ENCODE measurements at regions not wholly inside any gene's neighbourhood (a gene's known extent, or its start where the extent isn't known, plus 50 kb on each side); places are given as distances from the start of the nearest gene placed in this dataset.
"Not testable (repeated sequence)": the region's sequence is repeated elsewhere in the genome, so short reads cannot be mapped to it uniquely, and the experiment has no call there.

DNA sequence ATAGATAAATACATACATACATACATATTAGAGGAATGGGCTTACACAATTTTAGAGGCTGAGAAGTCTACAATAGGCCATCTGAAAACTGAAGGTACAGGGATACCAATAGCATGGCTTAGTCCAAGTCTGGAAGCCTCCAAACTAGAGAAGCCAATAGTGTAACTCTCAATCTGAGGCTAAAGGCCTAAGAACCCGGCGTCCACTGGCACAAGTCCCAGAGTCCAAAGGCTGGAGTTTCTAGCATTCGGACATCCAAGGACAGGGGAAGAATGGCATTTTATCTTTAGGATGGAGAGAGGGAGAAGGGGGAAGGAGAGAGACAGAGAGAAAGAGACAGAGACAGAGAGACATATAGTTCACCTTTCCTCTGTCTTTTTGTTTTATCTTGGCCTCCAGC is 63.7 kb upstream of the SYT4 start:
- no peak for DNase-seq

GRCh38 chr18:43350176-43350575 is 72.9 kb upstream of the SYT4 start:
- DNase-seq = no peak

GRCh38 chr18:43364535-43364934 is 87.2 kb upstream of the SYT4 start:
- no peak for DNase-seq

DNA sequence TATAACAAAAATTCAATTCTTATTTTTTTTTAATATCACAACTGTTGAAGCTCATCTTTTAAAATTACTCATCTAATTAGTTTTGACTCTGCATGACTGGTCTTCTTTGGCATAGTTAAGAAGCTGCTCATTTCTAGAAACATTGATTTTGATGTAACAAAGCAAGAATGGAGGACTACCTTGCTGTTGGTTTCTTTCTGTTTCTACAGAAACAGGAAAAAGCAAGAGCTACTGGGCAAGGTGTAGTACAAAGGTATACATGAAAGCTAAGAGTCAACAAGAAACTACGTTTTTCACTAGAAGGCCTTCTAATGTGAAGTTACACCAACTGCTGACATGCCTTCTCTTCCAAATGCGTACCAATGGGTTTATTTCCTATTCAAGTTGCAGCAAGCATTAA is 90.6 kb upstream of the SYT4 start:
- DNase-seq = no peak

GRCh38 chr18:43369311-43369710 is 92.0 kb upstream of the SYT4 start:
- DNase-seq = not testable (repeated sequence)

- no peak for DNase-seq
Measured at GRCh38 chr18:43372773-43373172, 95.5 kb upstream of the SYT4 start.

- no peak for DNase-seq
Measured at GRCh38 chr18:43380104-43380672, 102.9 kb upstream of the SYT4 start.

DNA sequence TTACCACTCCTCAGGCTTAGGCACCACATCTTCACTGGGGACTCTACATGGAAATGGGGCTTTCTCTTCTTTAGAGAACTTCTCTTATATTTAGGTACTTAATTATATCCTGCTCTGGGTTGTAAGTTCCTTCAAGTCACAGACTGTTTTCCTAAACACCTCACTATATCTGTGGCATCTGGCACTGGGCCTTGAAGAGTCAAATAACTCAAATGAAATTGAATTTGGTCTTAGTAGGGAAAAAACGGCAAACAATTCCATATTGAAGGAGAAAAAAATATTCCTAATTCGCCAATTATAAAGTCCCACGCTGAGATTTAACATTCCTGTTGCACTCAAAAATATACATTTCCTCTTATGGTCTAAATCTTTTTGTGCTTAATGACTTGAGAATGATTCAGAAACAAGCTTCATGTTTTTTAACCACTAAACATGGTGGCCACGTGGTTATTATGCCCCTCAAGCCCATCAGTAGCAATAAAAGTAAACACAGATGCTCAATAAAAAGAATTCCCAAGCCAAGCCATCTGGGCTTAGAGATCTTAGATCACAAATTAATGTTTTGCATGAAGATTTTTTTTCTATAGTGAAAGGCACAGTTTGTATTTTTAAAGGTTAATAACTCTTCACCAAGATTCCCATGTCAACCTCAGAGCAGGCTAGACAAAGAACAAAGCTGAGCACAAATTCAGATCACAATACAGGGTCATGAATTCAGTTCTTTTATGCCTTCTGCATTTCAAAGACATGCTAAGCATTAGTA is 105.5 kb upstream of the SYT4 start:
- DNase-seq = no peak

DNA sequence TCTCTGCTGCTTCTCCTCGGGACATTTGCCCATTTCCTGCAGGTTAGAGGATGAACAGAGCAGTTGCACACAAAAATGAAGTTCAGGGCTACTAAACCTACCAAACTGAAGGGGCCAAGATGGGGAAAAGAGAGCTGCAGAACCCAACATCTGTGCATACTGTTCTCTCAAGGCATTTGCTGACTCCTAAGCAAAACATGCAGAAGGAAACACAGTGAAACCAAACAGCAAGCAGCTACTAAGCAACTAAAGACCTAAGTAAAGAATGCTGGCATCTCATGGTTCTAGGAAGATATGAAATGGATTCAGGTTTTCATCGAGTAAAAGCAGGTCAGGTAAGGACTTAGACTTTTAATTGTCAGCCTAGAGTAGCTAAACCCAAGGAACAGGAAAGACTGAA is 111.9 kb upstream of the SYT4 start:
- no peak for DNase-seq

DNA sequence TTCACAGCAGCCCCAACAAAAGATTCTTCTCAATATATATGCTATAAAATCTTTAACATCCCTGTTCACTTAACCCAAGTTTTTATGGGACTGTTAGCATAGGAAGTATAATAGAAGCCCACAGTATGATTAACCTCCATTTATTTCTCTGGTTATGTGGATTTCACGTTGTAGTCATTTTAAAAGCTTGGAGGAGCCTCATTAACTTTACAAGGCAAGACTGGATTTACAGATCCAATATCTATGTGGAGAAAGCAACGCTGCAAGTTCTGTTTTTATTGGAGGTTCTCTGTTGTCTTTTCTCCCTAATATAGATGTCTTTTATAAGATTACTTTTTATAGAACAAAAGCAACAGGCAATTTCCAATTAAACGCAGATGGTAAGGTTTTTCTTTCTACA is 114.9 kb upstream of the SYT4 start:
- no peak for DNase-seq

DNA sequence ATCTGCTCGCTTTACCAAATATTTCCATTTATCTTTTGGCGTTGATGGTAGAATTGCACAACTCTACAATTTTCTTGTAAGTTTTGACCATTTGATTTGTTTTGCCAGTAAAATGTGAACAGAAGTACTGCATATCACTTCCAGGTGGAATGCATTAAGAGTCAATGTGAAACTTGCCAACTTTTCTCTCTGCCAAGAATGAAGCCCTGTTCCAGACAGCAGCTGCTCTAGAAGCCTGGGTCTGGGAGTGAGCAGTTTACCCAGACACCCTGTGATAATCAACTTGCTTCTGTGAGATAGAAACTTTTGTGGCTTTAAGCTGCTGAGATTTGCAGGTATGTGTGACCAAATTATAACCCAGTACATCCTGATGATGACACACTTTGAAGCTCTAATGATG is 115.9 kb upstream of the SYT4 start:
- no peak for DNase-seq

DNA sequence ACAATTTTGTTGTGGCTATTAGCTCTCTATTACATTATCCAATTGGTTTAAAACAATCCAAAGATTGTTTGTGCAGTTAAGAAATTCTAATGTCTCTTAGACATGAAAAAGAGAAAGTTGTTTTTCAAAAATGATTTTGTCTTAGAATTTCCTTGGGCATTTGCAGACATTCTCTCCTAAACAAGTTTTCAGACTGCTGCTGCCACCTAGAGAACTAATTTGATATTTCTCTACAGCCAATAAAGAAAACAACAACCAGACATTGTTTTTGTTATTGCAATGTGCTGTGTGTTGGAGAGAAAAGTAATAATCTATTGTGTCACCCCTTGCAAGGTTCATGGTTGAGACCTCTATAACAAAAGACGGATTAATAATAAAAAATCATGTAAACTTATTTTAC is 119.0 kb upstream of the SYT4 start:
- DNase-seq = peak in 1 of 51 donors; percentile 30

DNA sequence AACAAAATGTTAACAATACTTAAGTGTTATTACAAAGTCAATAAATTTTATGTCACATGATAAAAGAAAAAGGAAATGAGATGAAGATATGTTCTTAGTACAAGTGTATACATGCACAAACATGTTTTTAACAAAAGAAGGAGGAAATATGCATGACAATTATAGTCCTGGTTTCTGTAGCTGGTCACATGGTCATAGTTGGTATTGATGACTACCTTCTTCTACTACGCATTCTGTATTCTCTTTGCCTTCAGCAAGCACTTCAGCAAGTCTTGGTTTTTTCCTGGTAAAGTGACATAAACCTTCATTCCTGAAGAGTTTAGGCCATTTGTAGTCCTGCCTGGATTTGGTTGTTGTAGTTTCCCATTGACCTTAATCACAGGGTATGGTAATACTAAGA is 121.3 kb upstream of the SYT4 start:
- DNase-seq = no peak

DNA sequence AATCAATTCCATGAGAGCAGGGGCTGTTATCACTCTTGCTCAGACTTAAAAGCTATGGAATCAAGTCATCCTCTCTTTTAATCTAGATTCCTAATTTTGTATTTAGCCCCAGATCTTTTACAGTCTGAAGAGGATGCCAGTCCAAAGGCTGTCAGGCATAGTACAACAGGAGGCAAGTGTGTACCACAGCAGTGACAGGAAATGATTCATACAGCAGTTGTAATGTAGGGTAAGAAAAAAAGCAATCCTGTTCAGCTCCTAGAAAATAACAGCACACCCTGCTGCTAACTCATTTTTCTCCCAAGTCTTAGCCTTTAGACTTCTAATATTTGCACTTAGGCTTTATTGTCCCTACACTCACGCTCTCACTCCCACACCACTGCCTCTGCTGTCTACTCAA is 127.8 kb upstream of the SYT4 start:
- DNase-seq = no peak

GRCh38 chr18:43414006-43414405 is 136.7 kb upstream of the SYT4 start:
- DNase-seq = no peak

- DNase-seq = no peak
Measured at GRCh38 chr18:43420091-43420490, 142.8 kb upstream of the SYT4 start.

DNA sequence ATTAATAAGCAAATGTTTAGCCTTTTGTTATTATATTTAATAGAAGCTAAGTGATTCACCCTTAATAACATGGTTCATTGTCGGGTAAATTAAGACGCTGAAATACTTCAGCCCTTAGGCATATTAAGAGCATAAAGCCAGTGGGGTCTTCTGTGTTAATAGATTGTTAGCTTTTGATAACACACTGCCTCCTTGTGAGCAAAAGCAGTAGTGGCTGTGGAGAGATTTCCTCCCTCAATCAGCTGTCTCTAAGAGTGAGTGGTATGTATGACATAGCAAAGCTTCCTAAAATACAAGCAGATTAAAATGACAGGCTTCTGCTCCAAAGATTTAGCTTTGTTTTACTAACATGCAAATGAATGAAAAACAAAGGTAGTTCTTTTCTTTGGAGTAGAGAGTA is 143.7 kb upstream of the SYT4 start:
- DNase-seq = no peak

DNA sequence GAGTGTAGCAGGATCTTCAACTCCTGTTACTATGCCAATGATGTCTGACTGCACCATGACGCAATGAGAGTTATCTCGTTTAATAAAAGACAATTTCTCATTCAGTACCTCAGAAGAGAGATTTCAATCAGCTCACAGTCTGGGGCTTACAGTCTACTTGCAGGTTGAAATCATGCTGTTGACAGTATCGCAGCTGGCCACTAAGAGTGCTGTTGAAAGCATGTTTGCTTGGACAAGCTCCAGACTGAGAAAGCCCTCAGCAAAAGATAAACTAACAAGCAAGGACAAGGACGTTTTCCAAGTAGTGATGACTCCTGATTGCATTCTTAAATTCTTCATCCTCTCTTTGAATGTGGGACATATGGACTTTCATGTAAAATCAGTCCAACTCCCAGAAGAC is 145.2 kb upstream of the SYT4 start:
- no peak for DNase-seq

DNA sequence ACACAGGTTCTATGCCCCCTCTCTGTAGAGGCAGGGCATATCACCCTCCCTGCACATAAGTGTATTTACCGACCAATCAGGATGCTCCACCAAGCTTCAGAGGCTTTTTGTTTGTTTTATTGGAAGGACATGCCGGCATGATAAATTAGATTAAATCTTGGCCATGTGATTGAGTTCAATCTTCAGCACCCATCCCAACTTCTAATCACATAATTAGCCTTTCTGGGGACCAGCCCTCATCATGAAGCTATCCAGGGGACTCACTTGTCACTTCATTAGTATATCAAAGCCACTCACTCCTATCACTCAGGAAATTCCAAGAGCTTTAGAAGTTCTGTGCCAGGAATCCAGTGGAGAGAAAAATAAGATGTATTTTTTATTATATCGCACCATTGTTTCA is 158.6 kb upstream of the SYT4 start:
- no peak for DNase-seq

GRCh38 chr18:43442131-43442530 is 164.8 kb upstream of the SYT4 start:
- no peak for DNase-seq

GRCh38 chr18:43442571-43442970 is 165.3 kb upstream of the SYT4 start:
- no peak for DNase-seq

- DNase-seq = no peak
Measured at GRCh38 chr18:43465483-43465882, 188.2 kb upstream of the SYT4 start.

DNA sequence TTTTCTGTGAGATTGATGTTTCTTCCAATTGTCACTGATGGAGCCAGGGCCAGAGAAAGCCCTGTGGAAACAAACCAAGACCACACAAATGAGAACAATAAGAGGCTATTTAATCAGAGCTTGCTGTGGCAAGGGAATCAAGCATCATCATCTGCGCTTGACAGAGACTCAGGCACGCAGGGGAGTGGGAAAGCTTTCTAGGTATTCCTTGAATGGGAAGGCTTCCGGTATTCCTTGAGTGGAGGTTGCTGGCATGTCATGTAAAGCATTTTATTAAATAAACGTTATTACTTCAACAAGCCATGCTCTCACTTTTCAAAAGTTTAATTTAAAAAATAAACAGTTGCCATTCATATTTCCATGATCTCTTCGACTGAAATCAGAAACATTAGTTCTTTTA is 194.6 kb upstream of the SYT4 start:
- DNase-seq = no peak

GRCh38 chr18:43481069-43481468 is 203.8 kb upstream of the SYT4 start:
- DNase-seq = no peak
